GM12873 (cell line): ENCODE measurements at regions not wholly inside any gene's neighbourhood (a gene's known extent, or its start where the extent isn't known, plus 50 kb on each side); places are given as distances from the start of the nearest gene placed in this dataset.

Source experiments
- CTCF ChIP-seq: IDR thresholded peaks from 2 replicates; pipeline ENCODE4 v1.5.1; 2012; ENCODE audit warnings: low read depth, mild to moderate bottlenecking, moderate library complexity, low read length, control low read depth; ENCODE audit not compliant: insufficient read depth; ENCODE audit errors: missing control alignments

DNA sequence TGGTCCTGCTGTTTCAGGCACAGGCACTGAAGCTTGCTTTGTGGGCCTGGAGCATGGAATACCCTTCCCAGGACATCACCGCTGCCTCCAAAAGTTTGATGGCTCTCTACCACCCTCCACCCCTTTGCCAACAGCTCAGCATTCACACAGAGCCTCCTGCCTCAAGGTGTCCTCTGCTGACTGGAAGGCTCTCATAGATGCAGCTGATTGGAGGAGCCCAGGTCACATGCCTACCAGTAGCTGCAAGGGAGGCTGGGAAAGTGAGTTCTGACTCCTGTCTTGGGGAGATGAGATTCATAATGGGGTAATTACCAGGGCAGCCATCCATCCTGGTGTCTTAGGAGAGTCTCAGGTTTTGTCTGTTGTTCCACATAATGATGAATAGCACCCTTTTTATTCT is 124.8 kb upstream of the GRIK3 start:
- no peak for TF ChIP-seq CTCF

- TF ChIP-seq CTCF = no peak
Observed at GRCh38 chr1:37161171-37161570, 126.9 kb upstream of the GRIK3 start.

GRCh38 chr1:37162059-37162458 is 127.7 kb upstream of the GRIK3 start:
- no peak for TF ChIP-seq CTCF

GRCh38 chr1:37166005-37166404 is 131.7 kb upstream of the GRIK3 start:
- no peak for TF ChIP-seq CTCF

DNA sequence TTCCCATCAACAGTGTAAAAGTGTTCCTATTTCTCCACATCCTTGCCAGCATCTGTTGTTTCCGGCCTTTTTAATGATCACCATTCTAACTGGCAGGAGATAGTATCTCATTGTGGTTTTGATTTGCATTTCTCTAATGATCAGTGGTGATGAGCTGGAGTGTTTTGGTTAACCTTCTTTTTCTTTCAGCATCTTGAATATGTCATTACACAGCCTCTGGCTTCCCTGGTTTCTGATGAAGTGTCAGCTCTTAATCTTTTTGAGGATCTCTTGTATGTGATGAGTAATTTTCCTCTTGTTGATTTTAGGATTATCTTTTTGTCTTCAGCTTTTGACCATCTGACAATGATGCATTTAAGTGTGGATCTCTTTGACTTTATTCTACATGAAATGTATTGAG is 133.2 kb upstream of the GRIK3 start:
- TF ChIP-seq CTCF = no peak

DNA sequence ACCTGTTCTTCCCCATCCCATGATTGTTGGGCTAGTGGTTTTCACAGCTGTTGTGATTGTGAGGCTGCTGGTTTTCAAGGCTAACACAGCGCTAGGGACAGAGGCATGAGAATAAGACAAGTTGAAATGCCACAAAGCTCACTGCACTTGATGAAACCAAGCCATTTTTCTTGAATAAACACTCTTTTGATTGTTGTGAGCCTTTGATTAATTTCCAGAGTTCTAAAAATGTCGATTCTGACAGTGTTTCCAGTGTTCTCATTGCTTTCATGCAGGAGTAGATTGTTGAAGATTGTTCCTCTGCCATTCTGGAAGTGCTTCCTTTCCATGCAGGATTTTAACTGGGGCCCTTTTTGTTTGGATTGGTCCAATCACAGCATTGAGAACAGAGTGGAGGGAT is 134.9 kb upstream of the GRIK3 start:
- no peak for TF ChIP-seq CTCF

- TF ChIP-seq CTCF = no peak
Observed at GRCh38 chr1:37169743-37170275, 135.5 kb upstream of the GRIK3 start.
